ENCODE measurements at regions not wholly inside any gene's neighbourhood (a gene's known extent, or its start where the extent isn't known, plus 50 kb on each side); places are given as distances from the start of the nearest gene placed in this dataset.

- intact Hi-C loops (cut with micrococcal nuclease): no loop called here
- Mint-ChIP-seq H3K4me1 (ENCODE audit: insufficient read depth, unreplicated experiment) (no peaks in the 10 kb centered on the region), H3K27me3 (ENCODE audit: insufficient read depth, unreplicated experiment) (no peaks in the 10 kb centered on the region), H3K4me3 (ENCODE audit: unreplicated experiment) (no peak overlapping the region), H3K9me3 (ENCODE audit: unreplicated experiment) (peaks cover 7% of the 10 kb centered on the region), H3K36me3 (ENCODE audit: insufficient read depth, unreplicated experiment) (no peaks in the 10 kb centered on the region), H3K27ac (ENCODE audit: low read depth, unreplicated experiment) (no peak overlapping the region)
- CTCF ChIA-PET: no interaction called here
- no peak for TF ChIP-seq CTCF (IDR thresholded peaks at IDR 0.05; ENCODE audit: unreplicated experiment)
- BruUV-seq (replicated peaks): no TSS peak
- DNase-seq (ENCODE audit: unreplicated experiment): no peak
- POLR2A ChIA-PET: no interaction called here
These were observed 151.9 kb upstream of the SLC7A11 start for GRCh38 chr4:138393886-138394610.

GRCh38 chr4:138392751-138393308 lies 150.7 kb upstream of the SLC7A11 start:
- Mint-ChIP-seq H3K9me3 (ENCODE audit: unreplicated experiment) (peaks cover 7% of the 10 kb centered on the region), H3K4me1 (ENCODE audit: insufficient read depth, unreplicated experiment) (no peaks in the 10 kb centered on the region), H3K36me3 (ENCODE audit: insufficient read depth, unreplicated experiment) (no peaks in the 10 kb centered on the region), H3K4me3 (ENCODE audit: unreplicated experiment) (no peak overlapping the region), H3K27ac (ENCODE audit: low read depth, unreplicated experiment) (no peak overlapping the region), H3K27me3 (ENCODE audit: insufficient read depth, unreplicated experiment) (no peaks in the 10 kb centered on the region)
- DNase-seq (ENCODE audit: unreplicated experiment): no peak
- intact Hi-C loops (cut with micrococcal nuclease): no loop called here
- no peak for TF ChIP-seq CTCF (IDR thresholded peaks at IDR 0.05; ENCODE audit: unreplicated experiment)
- ChIA-PET CTCF (no interaction called here), POLR2A (no interaction called here)
- no TSS peak for BruUV-seq (replicated peaks)

GRCh38 chr4:138389976-138390685 lies 148.0 kb upstream of the SLC7A11 start:
- ChIA-PET CTCF (no interaction called here), POLR2A (no interaction called here)
- DNase-seq (ENCODE audit: unreplicated experiment): peak; percentile 4
- Mint-ChIP-seq H3K36me3 (ENCODE audit: insufficient read depth, unreplicated experiment) (no peaks in the 10 kb centered on the region), H3K27ac (ENCODE audit: low read depth, unreplicated experiment) (no peak overlapping the region), H3K27me3 (ENCODE audit: insufficient read depth, unreplicated experiment) (no peaks in the 10 kb centered on the region), H3K4me1 (ENCODE audit: insufficient read depth, unreplicated experiment) (no peaks in the 10 kb centered on the region), H3K9me3 (ENCODE audit: unreplicated experiment) (no peaks in the 10 kb centered on the region), H3K4me3 (ENCODE audit: unreplicated experiment) (no peak overlapping the region)
- intact Hi-C loops (cut with micrococcal nuclease): no loop called here
- BruUV-seq (replicated peaks): no TSS peak
- no peak for TF ChIP-seq CTCF (IDR thresholded peaks at IDR 0.05; ENCODE audit: unreplicated experiment)

GRCh38 chr4:138374947-138375346 lies 132.8 kb upstream of the SLC7A11 start:
- DNase-seq (ENCODE audit: unreplicated experiment): no peak
- H3K4me3 Mint-ChIP-seq (ENCODE audit: unreplicated experiment): no peak overlapping the region
- CTCF ChIA-PET: no interaction called here
- no peaks in the 10 kb centered on the region for H3K36me3 Mint-ChIP-seq (ENCODE audit: insufficient read depth, unreplicated experiment)
- intact Hi-C loops (cut with micrococcal nuclease): no loop called here
- BruUV-seq (replicated peaks): no TSS peak
- no peaks in the 10 kb centered on the region for H3K4me1 Mint-ChIP-seq (ENCODE audit: insufficient read depth, unreplicated experiment)
- no peak overlapping the region for H3K27ac Mint-ChIP-seq (ENCODE audit: low read depth, unreplicated experiment)
- H3K9me3 Mint-ChIP-seq (ENCODE audit: unreplicated experiment): peaks cover 22% of the 10 kb centered on the region
- TF ChIP-seq CTCF (IDR thresholded peaks at IDR 0.05; ENCODE audit: unreplicated experiment): no peak
- H3K27me3 Mint-ChIP-seq (ENCODE audit: insufficient read depth, unreplicated experiment): no peaks in the 10 kb centered on the region
- POLR2A ChIA-PET: interaction anchor here (0.7 kb wide), 1 partner anchor 11 kb away, joined by 3 read pairs; no protein-coding TSS in a partner anchor

Measured in MCF 10A (cell line).